OCI-LY1 (cell line): ENCODE measurements at regions not wholly inside any gene's neighbourhood (a gene's known extent, or its start where the extent isn't known, plus 50 kb on each side); places are given as distances from the start of the nearest gene placed in this dataset.

Experiments used
- H2AFZ ChIP-seq: fragments of 200-600 bp; sonication (generic), shearing (Covaris generic); 2 replicates; pipeline ENCODE4 v1.6.0; 2014; ENCODE audit warnings: antibody characterized with exemption, mild to moderate bottlenecking, low read length
- H3F3A ChIP-seq: fragments of 200-600 bp; sonication (generic), shearing (Covaris generic); 2 replicates; pipeline ENCODE4 v1.6.0; 2014; ENCODE audit warnings: mild to moderate bottlenecking, antibody characterized with exemption, low read length, moderate library complexity; ENCODE audit not compliant: insufficient read depth
- H3K27ac ChIP-seq: fragments of 200-600 bp; sonication (generic); 2 replicates; pipeline ENCODE4 v1.5.1; 2014; ENCODE audit warnings: low read length, mixed run types, mild to moderate bottlenecking, low read depth; ENCODE audit not compliant: poor library complexity, severe bottlenecking
- H3K27me3 ChIP-seq: fragments of 200-600 bp; sonication (generic); 2 replicates; pipeline ENCODE4 v1.6.0; 2014; ENCODE audit warnings: antibody characterized with exemption, mild to moderate bottlenecking, low read length, moderate library complexity; ENCODE audit not compliant: insufficient read depth
- H3K36me3 ChIP-seq: fragments of 200-600 bp; sonication (generic); 2 replicates; pipeline ENCODE4 v1.6.1; 2014; ENCODE audit warnings: mild to moderate bottlenecking, antibody characterized with exemption, low read length, moderate library complexity, mixed read lengths; ENCODE audit not compliant: insufficient read depth
- H3K4me1 ChIP-seq: fragments of 200-600 bp; sonication (generic); 2 replicates; pipeline ENCODE4 v1.5.1; 2014; ENCODE audit warnings: mild to moderate bottlenecking, low read length, moderate library complexity; ENCODE audit not compliant: insufficient read depth, severe bottlenecking
- H3K4me2 ChIP-seq: fragments of 200-600 bp; sonication (generic), shearing (Covaris generic); 2 replicates; pipeline ENCODE4 v1.6.1; 2014; ENCODE audit warnings: low read length
- H3K4me3 ChIP-seq: fragments of 200-600 bp; sonication (generic); 2 replicates; pipeline ENCODE4 v1.5.1; 2014; ENCODE audit warnings: low read length, low read depth, mild to moderate bottlenecking, mixed read lengths; ENCODE audit not compliant: poor library complexity, severe bottlenecking
- H3K79me2 ChIP-seq: fragments of 200-600 bp; shearing (Covaris generic); 2 replicates; pipeline ENCODE4 v1.6.1; 2016; ENCODE audit warnings: mixed run types, low read length, mixed read lengths; ENCODE audit not compliant: insufficient read depth
- H3K9ac ChIP-seq: fragments of 200-600 bp; sonication (generic), shearing (Covaris generic); 2 replicates; pipeline ENCODE4 v1.6.1; 2014; ENCODE audit warnings: mild to moderate bottlenecking, low read length, mixed read lengths
- H3K9me2 ChIP-seq: fragments of 200-600 bp; sonication (generic), shearing (Covaris generic); 2 replicates; pipeline ENCODE4 v1.6.1; 2014; ENCODE audit warnings: low read depth, mild to moderate bottlenecking, low read length, mixed read lengths
- H3K9me3 ChIP-seq: fragments of 200-600 bp; shearing (Covaris generic); 2 replicates; pipeline ENCODE4 v1.6.1; 2014; ENCODE audit warnings: low read length, mixed read lengths
- H4K20me1 ChIP-seq: fragments of 200-600 bp; sonication (generic), shearing (Covaris generic); 2 replicates; pipeline ENCODE4 v1.6.0; 2016; ENCODE audit warnings: mild to moderate bottlenecking, low read length; ENCODE audit not compliant: insufficient read depth
- EZH2 ChIP-seq: fragments of 200-600 bp; sonication (generic), shearing (Covaris generic); IDR thresholded peaks from 2 replicates; pipeline ENCODE4 v1.8.0; 2017; ENCODE audit warnings: borderline replicate concordance, mixed run types, mild to moderate bottlenecking, antibody characterized with exemption, low read length, moderate library complexity, mixed read lengths
- TF ChIP-seq, protein P1 (sequence below): fragments of 200-600 bp; sonication (generic), shearing (Covaris generic); IDR thresholded peaks from 2 replicates; pipeline ENCODE4 v1.5.1; 2017; ENCODE audit warnings: mild to moderate bottlenecking, antibody characterized with exemption, low read length, moderate library complexity, mixed read lengths

DNA sequence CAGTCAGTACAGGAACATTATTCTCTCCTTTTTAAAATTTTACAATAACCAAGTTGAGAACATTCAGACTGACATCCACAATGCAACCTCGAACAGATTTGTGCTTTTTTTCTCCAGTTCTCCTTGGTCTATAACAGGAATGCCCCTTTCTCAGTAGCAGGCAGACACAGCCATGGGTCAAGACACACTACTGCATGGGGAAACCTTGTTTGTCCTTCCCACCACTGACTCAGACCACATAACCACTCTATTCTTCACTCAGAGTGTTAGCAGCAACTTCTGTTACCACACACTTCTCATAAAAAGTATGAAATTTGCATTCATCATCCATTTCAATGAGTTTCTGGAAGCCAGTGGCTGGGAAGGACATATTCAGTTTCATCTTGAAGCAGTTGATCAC, 421.7 kb downstream of the ADRA2A start:
- no peaks in the 10 kb centered on the region for H3K9me3 ChIP-seq
- no peaks in the 10 kb centered on the region for H4K20me1 ChIP-seq
- no peaks in the 10 kb centered on the region for H3F3A ChIP-seq
- no peak overlapping the region for H3K9ac ChIP-seq
- H3K27ac ChIP-seq: no peak overlapping the region
- H3K36me3 ChIP-seq: no peaks in the 10 kb centered on the region
- no peaks in the 10 kb centered on the region for H3K27me3 ChIP-seq
- H3K4me2 ChIP-seq: no peak overlapping the region
- H3K9me2 ChIP-seq: no peaks in the 10 kb centered on the region
- no peak for TF ChIP-seq EZH2
- TF ChIP-seq, protein P1, sequence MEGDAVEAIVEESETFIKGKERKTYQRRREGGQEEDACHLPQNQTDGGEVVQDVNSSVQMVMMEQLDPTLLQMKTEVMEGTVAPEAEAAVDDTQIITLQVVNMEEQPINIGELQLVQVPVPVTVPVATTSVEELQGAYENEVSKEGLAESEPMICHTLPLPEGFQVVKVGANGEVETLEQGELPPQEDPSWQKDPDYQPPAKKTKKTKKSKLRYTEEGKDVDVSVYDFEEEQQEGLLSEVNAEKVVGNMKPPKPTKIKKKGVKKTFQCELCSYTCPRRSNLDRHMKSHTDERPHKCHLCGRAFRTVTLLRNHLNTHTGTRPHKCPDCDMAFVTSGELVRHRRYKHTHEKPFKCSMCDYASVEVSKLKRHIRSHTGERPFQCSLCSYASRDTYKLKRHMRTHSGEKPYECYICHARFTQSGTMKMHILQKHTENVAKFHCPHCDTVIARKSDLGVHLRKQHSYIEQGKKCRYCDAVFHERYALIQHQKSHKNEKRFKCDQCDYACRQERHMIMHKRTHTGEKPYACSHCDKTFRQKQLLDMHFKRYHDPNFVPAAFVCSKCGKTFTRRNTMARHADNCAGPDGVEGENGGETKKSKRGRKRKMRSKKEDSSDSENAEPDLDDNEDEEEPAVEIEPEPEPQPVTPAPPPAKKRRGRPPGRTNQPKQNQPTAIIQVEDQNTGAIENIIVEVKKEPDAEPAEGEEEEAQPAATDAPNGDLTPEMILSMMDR: no peak
- H3K4me1 ChIP-seq: no peaks in the 10 kb centered on the region
- H3K79me2 ChIP-seq: no peaks in the 10 kb centered on the region
- H2AFZ ChIP-seq: no peak overlapping the region
- no peak overlapping the region for H3K4me3 ChIP-seq

DNA sequence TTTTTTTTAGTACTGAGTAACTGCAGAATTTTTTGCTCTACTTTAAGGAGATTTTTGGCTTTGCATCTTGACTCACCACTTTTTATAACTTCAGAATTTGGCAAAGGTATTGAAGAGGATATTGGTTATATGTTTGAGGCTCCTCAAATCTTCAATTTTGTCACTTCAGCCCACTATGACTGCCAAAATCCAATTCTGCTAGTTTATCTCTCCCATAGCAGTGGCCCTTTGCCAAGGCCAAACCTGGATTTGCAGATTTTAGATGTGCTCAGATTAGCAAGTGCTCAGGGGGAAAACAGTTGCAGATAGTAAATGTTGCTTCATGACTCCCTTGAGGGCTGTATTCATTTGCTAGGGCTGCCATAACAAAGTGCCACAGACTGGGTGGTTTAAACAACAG, 427.5 kb downstream of the ADRA2A start:
- H3K27ac ChIP-seq: no peak overlapping the region
- H3K4me1 ChIP-seq: no peaks in the 10 kb centered on the region
- no peaks in the 10 kb centered on the region for H4K20me1 ChIP-seq
- TF ChIP-seq EZH2: no peak
- TF ChIP-seq, protein P1: no peak
- no peaks in the 10 kb centered on the region for H3K36me3 ChIP-seq
- H3K9me3 ChIP-seq: no peaks in the 10 kb centered on the region
- H3F3A ChIP-seq: no peaks in the 10 kb centered on the region
- no peaks in the 10 kb centered on the region for H3K27me3 ChIP-seq
- no peaks in the 10 kb centered on the region for H3K9me2 ChIP-seq
- no peak overlapping the region for H2AFZ ChIP-seq
- no peak overlapping the region for H3K4me2 ChIP-seq
- H3K79me2 ChIP-seq: no peaks in the 10 kb centered on the region
- no peak overlapping the region for H3K9ac ChIP-seq
- no peak overlapping the region for H3K4me3 ChIP-seq

GRCh38 chr10:111506266-111507034, 429.6 kb downstream of the ADRA2A start:
- Histone ChIP-seq H3F3A (no peaks in the 10 kb centered on the region), H2AFZ (no peak overlapping the region), H3K9me2 (no peaks in the 10 kb centered on the region), H3K9me3 (no peaks in the 10 kb centered on the region), H3K4me1 (no peaks in the 10 kb centered on the region), H3K4me3 (no peak overlapping the region), H3K27me3 (no peaks in the 10 kb centered on the region), H3K9ac (no peak overlapping the region), H3K36me3 (no peaks in the 10 kb centered on the region), H3K4me2 (no peak overlapping the region), H3K27ac (no peak overlapping the region), H3K79me2 (no peaks in the 10 kb centered on the region), H4K20me1 (no peaks in the 10 kb centered on the region)
- TF ChIP-seq, protein P1: no peak
- no peak for TF ChIP-seq EZH2
